OCI-LY3 (cell line): ENCODE measurements at regions not wholly inside any gene's neighbourhood (a gene's known extent, or its start where the extent isn't known, plus 50 kb on each side); places are given as distances from the start of the nearest gene placed in this dataset.

Source experiments
- EZH2phosphoT487 ChIP-seq: fragments of 200-600 bp; shearing (Covaris generic); IDR thresholded peaks from 2 replicates; pipeline ENCODE4 v1.6.1; 2018; ENCODE audit warnings: antibody characterized with exemption, mixed run types, low read depth
- TF ChIP-seq, protein P1 (sequence below): fragments of 200-600, 300-600 bp; sonication (generic); IDR thresholded peaks from 2 replicates; pipeline ENCODE4 v1.5.1; 2014; ENCODE audit warnings: antibody characterized with exemption, low read length, low read depth

DNA sequence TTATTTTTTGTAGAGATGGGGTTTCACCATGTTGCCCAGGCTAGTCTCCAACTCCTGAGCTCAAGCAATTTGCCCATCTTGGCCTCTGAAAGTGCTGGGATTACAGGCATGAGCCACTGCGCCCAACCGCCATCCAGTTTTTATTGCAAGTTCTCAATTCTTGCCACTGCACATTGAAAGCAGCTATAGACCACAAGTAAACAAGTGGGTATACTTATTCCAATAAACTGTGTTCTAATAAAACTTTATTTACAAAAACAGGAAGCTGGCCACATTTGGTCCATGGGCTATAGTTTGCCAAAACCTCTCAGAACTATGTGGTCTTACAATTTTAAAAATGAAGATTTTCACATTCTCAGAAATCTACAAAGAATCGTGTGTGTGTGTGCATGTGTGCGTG, 313.6 kb upstream of the RASGEF1B start:
- TF ChIP-seq, protein P1, sequence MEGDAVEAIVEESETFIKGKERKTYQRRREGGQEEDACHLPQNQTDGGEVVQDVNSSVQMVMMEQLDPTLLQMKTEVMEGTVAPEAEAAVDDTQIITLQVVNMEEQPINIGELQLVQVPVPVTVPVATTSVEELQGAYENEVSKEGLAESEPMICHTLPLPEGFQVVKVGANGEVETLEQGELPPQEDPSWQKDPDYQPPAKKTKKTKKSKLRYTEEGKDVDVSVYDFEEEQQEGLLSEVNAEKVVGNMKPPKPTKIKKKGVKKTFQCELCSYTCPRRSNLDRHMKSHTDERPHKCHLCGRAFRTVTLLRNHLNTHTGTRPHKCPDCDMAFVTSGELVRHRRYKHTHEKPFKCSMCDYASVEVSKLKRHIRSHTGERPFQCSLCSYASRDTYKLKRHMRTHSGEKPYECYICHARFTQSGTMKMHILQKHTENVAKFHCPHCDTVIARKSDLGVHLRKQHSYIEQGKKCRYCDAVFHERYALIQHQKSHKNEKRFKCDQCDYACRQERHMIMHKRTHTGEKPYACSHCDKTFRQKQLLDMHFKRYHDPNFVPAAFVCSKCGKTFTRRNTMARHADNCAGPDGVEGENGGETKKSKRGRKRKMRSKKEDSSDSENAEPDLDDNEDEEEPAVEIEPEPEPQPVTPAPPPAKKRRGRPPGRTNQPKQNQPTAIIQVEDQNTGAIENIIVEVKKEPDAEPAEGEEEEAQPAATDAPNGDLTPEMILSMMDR = no peak
- no peak for TF ChIP-seq EZH2phosphoT487
